ENCODE measurements at regions not wholly inside any gene's neighbourhood (a gene's known extent, or its start where the extent isn't known, plus 50 kb on each side); places are given as distances from the start of the nearest gene placed in this dataset.

GRCh38 chr11:95711162-95711944 is 78.2 kb downstream of the FAM76B start:
- no peaks in the 10 kb centered on the region for H3K4me1 ChIP-seq (ENCODE audit: control insufficient read depth, extremely low read depth, insufficient read depth, low read length)
- H3K79me2 ChIP-seq (ENCODE audit: control insufficient read depth, insufficient read depth, low read length), result no peaks in the 10 kb centered on the region
- H3K36me3 ChIP-seq (ENCODE audit: control insufficient read depth, insufficient read depth, low read length), result no peaks in the 10 kb centered on the region
- no peak overlapping the region for H3K27ac ChIP-seq (ENCODE audit: insufficient read depth, low read length)
- no peak overlapping the region for H3K4me3 ChIP-seq (replicated peaks in 1 of 4; ENCODE audit: control extremely low read depth in 1 of 4, insufficient read depth in 1 of 4, low read depth in 3 of 4, low read length in 4 of 4)
- no peak overlapping the region for H3K4me2 ChIP-seq (ENCODE audit: extremely low read depth, insufficient read depth, low read length)
- no peak overlapping the region for H3K9ac ChIP-seq (ENCODE audit: insufficient read depth, low read length)
- no peak for TF ChIP-seq EZH2 (IDR thresholded peaks at IDR 0.05; ENCODE audit: low read length, missing control alignments)
- no peak for TF ChIP-seq CTCF (conservative IDR thresholded peaks at IDR 0.05 in 1 of 2, IDR thresholded peaks at IDR 0.05 in 1 of 2; ENCODE audit: low read depth in 1 of 2, low read length in 2 of 2)
- H3K27me3 ChIP-seq (ENCODE audit: control insufficient read depth, insufficient read depth, low read length), result no peaks in the 10 kb centered on the region
- no peaks in the 10 kb centered on the region for H3K9me3 ChIP-seq (ENCODE audit: control insufficient read depth, insufficient read depth, low read depth, low read length)
- peak; percentile 18 to 92 for DNase-seq (ENCODE audit: low read depth in 2 of 2)
- H2AFZ ChIP-seq (ENCODE audit: low read length), result no peak overlapping the region
- peaks cover 1% of the 10 kb centered on the region for H4K20me1 ChIP-seq (ENCODE audit: control insufficient read depth, extremely low read depth, insufficient read depth, low read length)

- no peak overlapping the region for H3K4me2 ChIP-seq (ENCODE audit: extremely low read depth, insufficient read depth, low read length)
- H3K36me3 ChIP-seq (ENCODE audit: control insufficient read depth, insufficient read depth, low read length), result no peaks in the 10 kb centered on the region
- H2AFZ ChIP-seq (ENCODE audit: low read length), result no peak overlapping the region
- no peak for TF ChIP-seq CTCF (conservative IDR thresholded peaks at IDR 0.05 in 1 of 2, IDR thresholded peaks at IDR 0.05 in 1 of 2; ENCODE audit: low read depth in 1 of 2, low read length in 2 of 2)
- TF ChIP-seq EZH2 (IDR thresholded peaks at IDR 0.05; ENCODE audit: low read length, missing control alignments), result no peak
- no peaks in the 10 kb centered on the region for H3K4me1 ChIP-seq (ENCODE audit: control insufficient read depth, extremely low read depth, insufficient read depth, low read length)
- no peak overlapping the region for H3K9ac ChIP-seq (ENCODE audit: insufficient read depth, low read length)
- no peak overlapping the region for H3K4me3 ChIP-seq (replicated peaks in 1 of 4; ENCODE audit: control extremely low read depth in 1 of 4, insufficient read depth in 1 of 4, low read depth in 3 of 4, low read length in 4 of 4)
- H3K9me3 ChIP-seq (ENCODE audit: control insufficient read depth, insufficient read depth, low read depth, low read length), result no peaks in the 10 kb centered on the region
- H3K27ac ChIP-seq (ENCODE audit: insufficient read depth, low read length), result no peak overlapping the region
- no peaks in the 10 kb centered on the region for H3K79me2 ChIP-seq (ENCODE audit: control insufficient read depth, insufficient read depth, low read length)
- H4K20me1 ChIP-seq (ENCODE audit: control insufficient read depth, extremely low read depth, insufficient read depth, low read length), result peaks cover 1% of the 10 kb centered on the region
- no peak for DNase-seq (ENCODE audit: low read depth in 2 of 2)
- H3K27me3 ChIP-seq (ENCODE audit: control insufficient read depth, insufficient read depth, low read length), result no peaks in the 10 kb centered on the region
These were observed 80.9 kb downstream of the FAM76B start for GRCh38 chr11:95708681-95709080.

GRCh38 chr11:95706974-95707387 is 82.6 kb downstream of the FAM76B start:
- Histone ChIP-seq H3K9me3 (ENCODE audit: control insufficient read depth, insufficient read depth, low read depth, low read length) (no peaks in the 10 kb centered on the region), H3K36me3 (ENCODE audit: control insufficient read depth, insufficient read depth, low read length) (no peaks in the 10 kb centered on the region), H4K20me1 (ENCODE audit: control insufficient read depth, extremely low read depth, insufficient read depth, low read length) (no peaks in the 10 kb centered on the region), H3K9ac (ENCODE audit: insufficient read depth, low read length) (no peak overlapping the region), H3K27ac (ENCODE audit: insufficient read depth, low read length) (no peak overlapping the region), H3K4me3 (replicated peaks in 1 of 4; ENCODE audit: control extremely low read depth in 1 of 4, insufficient read depth in 1 of 4, low read depth in 3 of 4, low read length in 4 of 4) (no peak overlapping the region), H3K79me2 (ENCODE audit: control insufficient read depth, insufficient read depth, low read length) (no peaks in the 10 kb centered on the region), H3K4me1 (ENCODE audit: control insufficient read depth, extremely low read depth, insufficient read depth, low read length) (peaks cover 2% of the 10 kb centered on the region), H3K4me2 (ENCODE audit: extremely low read depth, insufficient read depth, low read length) (no peak overlapping the region), H2AFZ (ENCODE audit: low read length) (no peak overlapping the region), H3K27me3 (ENCODE audit: control insufficient read depth, insufficient read depth, low read length) (no peaks in the 10 kb centered on the region)
- TF ChIP-seq CTCF (conservative IDR thresholded peaks at IDR 0.05 in 1 of 2, IDR thresholded peaks at IDR 0.05 in 1 of 2; ENCODE audit: low read depth in 1 of 2, low read length in 2 of 2) (no peak), EZH2 (IDR thresholded peaks at IDR 0.05; ENCODE audit: low read length, missing control alignments) (no peak)
- DNase-seq (ENCODE audit: low read depth in 2 of 2), result no peak
